ENCODE measurements at regions not wholly inside any gene's neighbourhood (a gene's known extent, or its start where the extent isn't known, plus 50 kb on each side); places are given as distances from the start of the nearest gene placed in this dataset.

DNA sequence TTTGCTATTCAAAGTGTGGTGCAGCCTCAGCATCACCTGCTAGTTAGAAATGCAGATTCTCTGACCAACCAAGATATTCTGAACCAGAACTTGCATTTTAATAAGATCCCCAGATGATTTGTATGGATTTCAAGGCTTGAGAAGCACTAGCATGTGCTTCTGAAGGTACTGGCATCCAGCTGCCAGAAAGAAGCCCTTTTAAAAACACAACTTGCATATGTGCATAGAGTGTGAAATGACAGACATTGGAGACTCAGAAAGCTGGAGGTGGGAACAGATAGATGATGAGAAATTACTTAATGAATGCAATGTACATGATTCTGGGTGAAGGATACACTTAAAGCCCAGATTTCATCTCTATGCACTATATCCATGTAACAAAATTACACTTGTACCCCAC is 409.3 kb upstream of the SPTLC3 start:
- TF ChIP-seq, protein P1, sequence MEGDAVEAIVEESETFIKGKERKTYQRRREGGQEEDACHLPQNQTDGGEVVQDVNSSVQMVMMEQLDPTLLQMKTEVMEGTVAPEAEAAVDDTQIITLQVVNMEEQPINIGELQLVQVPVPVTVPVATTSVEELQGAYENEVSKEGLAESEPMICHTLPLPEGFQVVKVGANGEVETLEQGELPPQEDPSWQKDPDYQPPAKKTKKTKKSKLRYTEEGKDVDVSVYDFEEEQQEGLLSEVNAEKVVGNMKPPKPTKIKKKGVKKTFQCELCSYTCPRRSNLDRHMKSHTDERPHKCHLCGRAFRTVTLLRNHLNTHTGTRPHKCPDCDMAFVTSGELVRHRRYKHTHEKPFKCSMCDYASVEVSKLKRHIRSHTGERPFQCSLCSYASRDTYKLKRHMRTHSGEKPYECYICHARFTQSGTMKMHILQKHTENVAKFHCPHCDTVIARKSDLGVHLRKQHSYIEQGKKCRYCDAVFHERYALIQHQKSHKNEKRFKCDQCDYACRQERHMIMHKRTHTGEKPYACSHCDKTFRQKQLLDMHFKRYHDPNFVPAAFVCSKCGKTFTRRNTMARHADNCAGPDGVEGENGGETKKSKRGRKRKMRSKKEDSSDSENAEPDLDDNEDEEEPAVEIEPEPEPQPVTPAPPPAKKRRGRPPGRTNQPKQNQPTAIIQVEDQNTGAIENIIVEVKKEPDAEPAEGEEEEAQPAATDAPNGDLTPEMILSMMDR (IDR thresholded peaks at IDR 0.05; ENCODE audit: low read depth, low read length, missing control alignments), result no peak

DNA sequence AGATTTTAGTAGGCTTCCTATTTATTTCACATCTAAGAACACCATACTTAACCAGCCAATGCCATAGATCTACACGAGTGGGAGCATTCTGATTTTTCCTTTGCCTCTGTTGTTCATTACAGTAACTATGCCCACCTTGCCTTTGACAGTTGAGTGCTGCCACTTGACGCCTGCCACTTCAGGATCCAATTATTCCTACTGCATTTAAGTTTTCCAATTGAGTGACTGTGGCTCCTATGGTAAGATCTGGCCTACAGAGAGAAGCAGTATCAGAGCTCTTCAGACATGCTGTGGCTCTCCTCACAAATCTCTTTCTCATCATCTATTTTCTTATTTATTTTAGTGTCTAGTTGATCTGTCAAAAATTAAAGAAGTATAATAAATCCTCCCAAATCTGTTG is 403.0 kb upstream of the SPTLC3 start:
- no peak for DNase-seq (ENCODE audit: extremely low read depth, low read depth)
- TF ChIP-seq, protein P1 (IDR thresholded peaks at IDR 0.05; ENCODE audit: low read depth, low read length, missing control alignments), result no peak
- no peak overlapping the region for H3K4me3 ChIP-seq (replicated peaks; ENCODE audit: low read depth, low read length)

More for the DNA sequence above, 409.3 kb upstream of the SPTLC3 start:
- no peak for DNase-seq (ENCODE audit: extremely low read depth, low read depth)
- no peak overlapping the region for H3K4me3 ChIP-seq (replicated peaks; ENCODE audit: low read depth, low read length)

DNA sequence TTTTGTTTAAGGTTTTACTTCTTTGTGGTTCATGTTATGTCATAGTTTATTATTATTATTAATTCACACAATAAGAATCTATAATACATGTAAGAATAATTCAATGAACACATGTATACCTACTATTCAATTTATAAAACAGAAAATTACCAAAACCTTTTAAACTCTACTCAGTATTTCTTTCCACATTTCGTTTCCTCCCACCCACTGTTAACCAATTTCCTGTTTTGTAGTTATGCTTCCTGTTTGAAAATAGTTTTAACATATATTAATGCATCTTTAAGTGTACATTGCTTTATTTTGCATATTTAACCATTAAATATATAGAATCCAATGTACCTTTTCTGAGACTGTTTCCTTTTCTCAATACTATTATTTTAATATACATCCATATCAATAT is 397.9 kb upstream of the SPTLC3 start:
- H3K4me3 ChIP-seq (replicated peaks; ENCODE audit: low read depth, low read length), result no peak overlapping the region
- no peak for DNase-seq (ENCODE audit: extremely low read depth, low read depth)
- TF ChIP-seq, protein P1 (IDR thresholded peaks at IDR 0.05; ENCODE audit: low read depth, low read length, missing control alignments), result no peak

DNA sequence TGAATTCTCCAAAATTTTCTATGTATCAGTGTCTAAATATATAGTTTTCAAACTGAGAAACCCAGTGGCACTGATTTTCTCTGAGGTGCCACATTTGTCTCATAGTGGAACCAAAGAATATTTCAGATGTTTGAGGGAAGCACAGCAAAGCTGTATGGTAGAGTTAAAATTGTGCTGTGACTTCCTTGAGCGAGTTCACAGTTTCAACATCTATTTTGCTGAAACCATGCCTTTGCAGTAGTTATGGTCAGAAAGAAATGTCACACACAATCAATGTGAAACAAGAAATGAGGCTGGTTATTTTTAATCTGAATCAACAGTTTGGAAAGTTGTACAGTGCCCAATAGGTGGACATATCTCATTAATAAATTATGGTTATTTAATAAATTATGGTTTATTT is 394.0 kb upstream of the SPTLC3 start:
- TF ChIP-seq, protein P1 (IDR thresholded peaks at IDR 0.05; ENCODE audit: low read depth, low read length, missing control alignments), result no peak
- no peak for DNase-seq (ENCODE audit: extremely low read depth, low read depth)
- no peak overlapping the region for H3K4me3 ChIP-seq (replicated peaks; ENCODE audit: low read depth, low read length)

DNA sequence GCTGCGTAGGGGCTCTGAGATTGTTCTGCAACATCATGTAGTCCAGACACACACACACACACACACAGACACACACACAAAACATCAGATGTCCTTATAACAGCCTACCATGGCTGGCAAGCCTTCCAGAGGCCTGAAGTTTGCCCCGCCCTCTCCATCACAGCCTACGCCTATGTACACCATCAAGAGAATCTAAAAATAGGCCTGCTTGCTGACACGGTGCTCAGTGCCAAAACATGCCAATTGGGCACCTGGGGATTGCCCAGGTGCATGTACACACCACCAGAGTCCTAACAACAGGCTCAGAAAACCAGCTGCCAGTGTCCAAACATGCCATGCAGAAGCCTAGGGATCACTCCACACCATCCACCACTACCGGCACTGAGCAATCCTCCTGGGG is 391.7 kb upstream of the SPTLC3 start:
- TF ChIP-seq, protein P1 (IDR thresholded peaks at IDR 0.05; ENCODE audit: low read depth, low read length, missing control alignments), result no peak
- H3K4me3 ChIP-seq (replicated peaks; ENCODE audit: low read depth, low read length), result no peak overlapping the region
- DNase-seq (ENCODE audit: extremely low read depth, low read depth), result no peak

DNA sequence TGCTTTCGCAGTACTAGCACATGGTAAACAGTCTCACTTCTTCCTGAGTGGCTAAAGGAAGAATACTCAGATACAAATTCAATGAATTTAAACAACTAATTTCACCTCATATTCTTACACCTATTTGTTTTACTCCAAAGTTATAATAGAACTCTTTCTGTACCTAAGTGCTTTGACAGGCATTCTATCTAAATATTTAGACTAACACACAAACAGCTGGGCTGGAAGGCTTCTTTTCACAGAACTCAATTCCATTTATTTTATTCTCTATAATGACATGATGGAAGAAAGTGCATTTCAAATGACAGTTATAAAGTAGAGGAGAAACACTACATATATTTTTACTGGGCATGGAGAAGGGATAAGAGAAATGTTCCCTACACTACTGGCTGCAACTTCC is 384.9 kb upstream of the SPTLC3 start:
- no peak for DNase-seq (ENCODE audit: extremely low read depth, low read depth)
- TF ChIP-seq, protein P1 (IDR thresholded peaks at IDR 0.05; ENCODE audit: low read depth, low read length, missing control alignments), result no peak
- no peak overlapping the region for H3K4me3 ChIP-seq (replicated peaks; ENCODE audit: low read depth, low read length)

DNA sequence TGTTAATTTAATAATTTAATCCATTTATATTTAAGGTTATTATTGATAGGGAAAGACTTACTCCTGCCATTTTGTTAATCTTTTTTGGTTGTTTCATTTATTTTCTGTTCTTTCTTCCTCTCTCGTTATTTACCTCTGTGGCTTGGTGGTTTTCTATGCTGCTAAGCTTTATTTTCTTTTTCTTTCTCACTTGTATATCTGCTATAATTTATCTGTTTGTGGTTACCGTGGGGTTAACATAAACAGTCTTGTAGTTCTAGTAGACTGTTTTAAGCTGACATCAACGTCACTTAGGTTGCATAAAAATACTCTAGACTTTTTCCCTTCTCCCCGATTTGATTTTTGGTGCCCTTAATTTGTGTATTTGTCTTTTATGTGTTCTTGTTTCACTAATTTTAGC is 381.3 kb upstream of the SPTLC3 start:
- no peak for DNase-seq (ENCODE audit: extremely low read depth, low read depth)
- TF ChIP-seq, protein P1 (IDR thresholded peaks at IDR 0.05; ENCODE audit: low read depth, low read length, missing control alignments), result no peak
- H3K4me3 ChIP-seq (replicated peaks; ENCODE audit: low read depth, low read length), result no peak overlapping the region
